Pancreas (tissue), 10 donors: ENCODE measurements at regions not wholly inside any gene's neighbourhood (a gene's known extent, or its start where the extent isn't known, plus 50 kb on each side); places are given as distances from the start of the nearest gene placed in this dataset.

Experiments
- ATAC-seq, 4 donors: fragments of 200-7000 bp; cut with Tn5 transposase; one replicate each; pipeline versions ENCODE4 v1.8.0 to v1.9.1; 2020; ENCODE audit warnings: mild to moderate bottlenecking in 4 of 4, moderate library complexity in 4 of 4
- DNase-seq, 6 donors: peaks; one replicate each; pipeline ENCODE4 v3.0.0-alpha.2; 2020
- FAIRE-seq: peaks from 2 replicates; lab custom pipeline; 2012; peaks lifted over from hg19 to GRCh38; lab: Jason Lieb, UNC
- H3K27ac ChIP-seq, 4 donors: fragments of 200-600 bp; sonication (generic); 1 replicate in 3 of 4; 2 replicates in 1 of 4; pipeline versions ENCODE4 v1.5.0 to v1.8.0; 2020
- H3K27me3 ChIP-seq, 4 donors: fragments of 200-600 bp; one replicate each; pipeline ENCODE4 v1.8.0; 2021
- H3K36me3 ChIP-seq, 3 donors: fragments of 200-600 bp; sonication (generic) in 1 of 3; one replicate each; pipeline versions ENCODE4 v1.5.0 to v1.8.0; 2020 to 2021
- H3K4me1 ChIP-seq, 3 donors: fragments of 200-600 bp; one replicate each; pipeline ENCODE4 v1.8.0; 2021
- H3K4me3 ChIP-seq, 4 donors: fragments of 200-600 bp; sonication (generic) in 2 of 4; one replicate each; pipeline versions ENCODE4 v1.5.0 to v1.8.0; 2020 to 2021
- H3K9me3 ChIP-seq, 4 donors: fragments of 200-600 bp; one replicate each; pipeline ENCODE4 v1.8.0; 2021
- WGBS, 2 donors: extraction: QIAGEN DNeasy Blood & Tissue Kit; methylation state at CpG; one replicate each; pipeline ENCODE4 v1.1.7; 2013; 5-methylcytosine and 5-hydroxymethylcytosine counted together
- intact Hi-C, 3 donors: fragments of 100-400 bp; cut with DNase I; formaldehyde crosslinking; loops; one replicate each; pipeline versions ENCODE4 v1.11.1 to v1.14.2; 2022
- TF ChIP-seq, protein P1 (sequence below), 4 donors: fragments of 200-600 bp; sonication (generic) in 3 of 4; IDR thresholded peaks; one replicate each; pipeline versions ENCODE4 v1.5.0 to v1.8.0; 2021; ENCODE audit warnings: antibody characterized with exemption in 4 of 4
- donor health status: healthy with polysubstance abuse.
- donor health status: DM: no; HTN: no; CAD: no; lungs with moderate emphysema.
- donor health status: DM: no; HTN: no; CAD: no.
- donor health status: control.
- donor health status: control.
- donor health status: Bipolar disorder and iron deficiency.
- donor health status: DM: yes; HTN: yes; CAD: no.
- donor health status: DM: no; HTN: no; CAD: no.
- donor health status: DM: no; HTN: no; CAD: no.
- donor health status: DM: yes; HTN: yes; CAD: no.

DNA sequence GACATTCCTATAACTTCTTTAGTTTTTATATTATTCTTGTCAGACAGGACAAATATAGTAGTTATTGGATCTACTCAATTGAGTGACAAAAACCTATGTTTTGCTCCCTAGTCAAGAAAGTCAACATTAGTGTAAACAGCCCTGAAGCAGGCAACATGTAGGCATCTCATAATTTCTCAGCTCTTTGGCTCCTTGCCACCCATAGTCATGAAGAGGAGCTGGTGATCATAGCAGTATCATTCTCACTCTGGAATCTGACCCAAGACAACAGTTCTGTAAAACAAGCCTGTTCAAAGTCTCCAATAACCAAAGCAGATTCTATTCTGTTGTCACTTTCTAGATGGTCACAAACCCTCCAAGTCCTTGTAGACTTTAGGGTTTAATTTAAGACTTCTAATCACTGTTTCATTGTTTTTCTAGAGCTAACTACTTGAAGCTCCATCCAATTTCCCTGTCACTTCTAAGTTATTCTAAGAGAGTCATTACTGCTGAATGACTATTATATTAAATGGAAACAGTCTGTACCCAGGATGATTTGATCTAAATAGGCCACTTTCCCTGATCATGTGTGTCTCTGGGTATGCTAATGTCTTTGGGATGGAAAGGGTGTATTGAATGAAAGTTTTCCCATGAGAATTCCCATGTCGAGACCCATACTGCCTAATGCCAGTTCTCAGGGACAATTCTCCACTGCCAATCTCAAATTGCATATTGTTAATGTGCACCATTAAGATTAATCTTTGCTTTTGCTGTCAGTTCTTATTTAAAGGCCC is 533.3 kb downstream of the ACTL7B start:
- 32 to 39% methylated on average over 1 of the region's 1 CpG for WGBS, 2 donors

GRCh38 chr9:108316630-108317029 is 539.2 kb downstream of the ACTL7B start:
- ATAC-seq = no peak
- Histone ChIP-seq H3K4me3 (no peak overlapping the region), H3K36me3 (no peaks in the 10 kb centered on the region), H3K27ac (no peak overlapping the region), H3K4me1 (no peaks in the 10 kb centered on the region), H3K9me3 (no peaks in the 10 kb centered on the region), H3K27me3 (no peaks in the 10 kb centered on the region)
- DNase-seq = no peak
- no peak for FAIRE-seq
- TF ChIP-seq, protein P1, sequence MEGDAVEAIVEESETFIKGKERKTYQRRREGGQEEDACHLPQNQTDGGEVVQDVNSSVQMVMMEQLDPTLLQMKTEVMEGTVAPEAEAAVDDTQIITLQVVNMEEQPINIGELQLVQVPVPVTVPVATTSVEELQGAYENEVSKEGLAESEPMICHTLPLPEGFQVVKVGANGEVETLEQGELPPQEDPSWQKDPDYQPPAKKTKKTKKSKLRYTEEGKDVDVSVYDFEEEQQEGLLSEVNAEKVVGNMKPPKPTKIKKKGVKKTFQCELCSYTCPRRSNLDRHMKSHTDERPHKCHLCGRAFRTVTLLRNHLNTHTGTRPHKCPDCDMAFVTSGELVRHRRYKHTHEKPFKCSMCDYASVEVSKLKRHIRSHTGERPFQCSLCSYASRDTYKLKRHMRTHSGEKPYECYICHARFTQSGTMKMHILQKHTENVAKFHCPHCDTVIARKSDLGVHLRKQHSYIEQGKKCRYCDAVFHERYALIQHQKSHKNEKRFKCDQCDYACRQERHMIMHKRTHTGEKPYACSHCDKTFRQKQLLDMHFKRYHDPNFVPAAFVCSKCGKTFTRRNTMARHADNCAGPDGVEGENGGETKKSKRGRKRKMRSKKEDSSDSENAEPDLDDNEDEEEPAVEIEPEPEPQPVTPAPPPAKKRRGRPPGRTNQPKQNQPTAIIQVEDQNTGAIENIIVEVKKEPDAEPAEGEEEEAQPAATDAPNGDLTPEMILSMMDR (IDR thresholded peaks at IDR 0.05) = no peak
- intact Hi-C loops = no loop called here

More for the DNA sequence above, 533.3 kb downstream of the ACTL7B start:
- DNase-seq (no peak), ATAC-seq (no peak), FAIRE-seq (no peak)
- no peaks in the 10 kb centered on the region for H3K36me3 ChIP-seq
- H3K4me1 ChIP-seq = no peaks in the 10 kb centered on the region
- H3K9me3 ChIP-seq = peaks cover 0 to 2% (median 0%) of the 10 kb centered on the region in 4 donors
- H3K4me3 ChIP-seq = no peak overlapping the region
- intact Hi-C loops = no loop called here
- TF ChIP-seq, protein P1 (IDR thresholded peaks at IDR 0.05) = no peak
- H3K27me3 ChIP-seq = no peaks in the 10 kb centered on the region
- H3K27ac ChIP-seq = no peak overlapping the region

- no peak for FAIRE-seq
- Histone ChIP-seq H3K9me3 (no peaks in the 10 kb centered on the region), H3K36me3 (no peaks in the 10 kb centered on the region), H3K27me3 (no peaks in the 10 kb centered on the region), H3K4me1 (no peaks in the 10 kb centered on the region), H3K4me3 (no peak overlapping the region), H3K27ac (no peak overlapping the region)
- TF ChIP-seq, protein P1 (IDR thresholded peaks at IDR 0.05) = no peak
- no peak for DNase-seq
- intact Hi-C loops = no loop called here
- ATAC-seq = no peak
- WGBS, 2 donors = 48 to 70% methylated on average over 4 of the region's 4 CpGs
Measured at GRCh38 chr9:108316066-108316465, 539.7 kb downstream of the ACTL7B start.

GRCh38 chr9:108311745-108312144 is 544.0 kb downstream of the ACTL7B start:
- Histone ChIP-seq H3K9me3 (no peaks in the 10 kb centered on the region), H3K27me3 (no peaks in the 10 kb centered on the region), H3K4me3 (no peak overlapping the region), H3K36me3 (no peaks in the 10 kb centered on the region), H3K27ac (no peak overlapping the region), H3K4me1 (no peaks in the 10 kb centered on the region)
- DNase-seq (no peak), ATAC-seq (no peak), FAIRE-seq (no peak)
- intact Hi-C loops = no loop called here
- WGBS, 2 donors = 71 to 78% methylated on average over 3 of the region's 3 CpGs
- TF ChIP-seq, protein P1 (IDR thresholded peaks at IDR 0.05) = no peak

- no peak for DNase-seq
- 66 to 82% methylated on average over 3 of the region's 3 CpGs for WGBS, 2 donors
- no peak for ATAC-seq
- no peaks in the 10 kb centered on the region for H3K36me3 ChIP-seq
- intact Hi-C loops = no loop called here
- no peak overlapping the region for H3K27ac ChIP-seq
- H3K9me3 ChIP-seq = no peaks in the 10 kb centered on the region
- H3K27me3 ChIP-seq = no peaks in the 10 kb centered on the region
- no peak for FAIRE-seq
- H3K4me1 ChIP-seq = no peaks in the 10 kb centered on the region
- TF ChIP-seq, protein P1 (IDR thresholded peaks at IDR 0.05) = no peak
- H3K4me3 ChIP-seq = no peak overlapping the region
Measured at GRCh38 chr9:108310202-108310601, 545.6 kb downstream of the ACTL7B start.
